Spleen (tissue), 11 donors: ENCODE measurements at regions not wholly inside any gene's neighbourhood (a gene's known extent, or its start where the extent isn't known, plus 50 kb on each side); places are given as distances from the start of the nearest gene placed in this dataset.

Experiments used
- DNase-seq: peaks from one replicate; pipeline ENCODE4 v3.0.0-alpha.2; 2020
- H3K27ac ChIP-seq, 8 donors: fragments of 200-600 bp; sonication (generic) in 7 of 8; 1 replicate in 4 of 8; 2 replicates in 4 of 8; pipeline versions ENCODE4 v1.5.0 to v1.8.0; 2016 to 2021; ENCODE audit warnings: inconsistent platforms in 4 of 8, mild to moderate bottlenecking in 4 of 8, moderate library complexity in 1 of 8
- H3K27me3 ChIP-seq, 7 donors: fragments of 200-600 bp; sonication (generic) in 6 of 7; replicated peaks in 1 of 7; 1 replicate in 4 of 7; 2 replicates in 3 of 7; pipeline versions ENCODE4 v1.5.0 to v1.8.0; 2016 to 2021; ENCODE audit warnings: inconsistent platforms in 3 of 7, mild to moderate bottlenecking in 1 of 7
- H3K36me3 ChIP-seq, 6 donors: fragments of 200-600 bp; sonication (generic) in 5 of 6; 1 replicate in 4 of 6; 2 replicates in 2 of 6; pipeline versions ENCODE4 v1.5.0 to v1.8.0; 2016 to 2021; ENCODE audit warnings: inconsistent platforms in 2 of 6
- H3K4me1 ChIP-seq, 6 donors: fragments of 200-600 bp; sonication (generic) in 5 of 6; 1 replicate in 3 of 6; 2 replicates in 3 of 6; pipeline versions ENCODE4 v1.5.0 to v1.8.0; 2016 to 2021; ENCODE audit warnings: inconsistent platforms in 3 of 6
- H3K4me3 ChIP-seq, 8 donors: fragments of 200-600 bp; sonication (generic) in 7 of 8; 1 replicate in 4 of 8; 2 replicates in 4 of 8; pipeline versions ENCODE4 v1.5.0 to v1.8.0; 2016 to 2021; ENCODE audit warnings: inconsistent platforms in 4 of 8, mild to moderate bottlenecking in 4 of 8, moderate library complexity in 2 of 8
- H3K9me3 ChIP-seq, 8 donors: fragments of 200-600 bp; sonication (generic) in 7 of 8; 1 replicate in 4 of 8; 2 replicates in 4 of 8; pipeline versions ENCODE4 v1.5.0 to v1.8.0; 2016 to 2021; ENCODE audit warnings: inconsistent platforms in 4 of 8
- POLR2A ChIP-seq, 3 donors: fragments of 450-650 bp; IDR thresholded peaks; one replicate each; pipeline ENCODE4 v1.5.1; 2017; ENCODE audit warnings: antibody characterized with exemption in 3 of 3, mild to moderate bottlenecking in 1 of 3
- POLR2AphosphoS5 ChIP-seq, 3 donors: sonication (generic); formaldehyde crosslinking; IDR thresholded peaks; one replicate each; pipeline ENCODE4 v1.5.1; 2017; ENCODE audit warnings: antibody characterized with exemption in 3 of 3
- WGBS, 5 donors: extraction: QIAGEN DNeasy Blood & Tissue Kit in 3 of 5; methylation state at CpG; one replicate each; pipeline versions ENCODE4 v1.1.5 to v1.1.7; 2013 to 2018; 5-methylcytosine and 5-hydroxymethylcytosine counted together
- intact Hi-C: fragments of 100-400 bp; cut with DNase I; formaldehyde crosslinking; loops from one replicate; pipeline ENCODE4 v1.15.0; 2023; ENCODE audit warnings: low total_unique reads
- TF ChIP-seq, protein P1 (sequence below), 11 experiments: fragments of 200-600 bp in 7 of 11; fragments of 450-650 bp in 4 of 11; sonication (generic) in 4 of 11; IDR thresholded peaks in 8 of 11; conservative IDR thresholded peaks in 3 of 11; 1 replicate in 7 of 11; 2 replicates in 4 of 11; pipeline versions ENCODE4 v1.4.0 to v1.8.0; 2016 to 2021; ENCODE audit warnings: antibody characterized with exemption in 11 of 11, inconsistent platforms in 4 of 11, mild to moderate bottlenecking in 1 of 11
- donor health status: healthy with polysubstance abuse.
- donor health status: DM: no; HTN: no; CAD: no; lungs with moderate emphysema.
- donor health status: DM: no; HTN: no; CAD: no.
- donor health status: Bipolar disorder and iron deficiency.
- donor health status: healthy.
- donor health status: DM: no; HTN: no; CAD: no.
- donor health status: DM: yes; HTN: yes; CAD: no.

DNA sequence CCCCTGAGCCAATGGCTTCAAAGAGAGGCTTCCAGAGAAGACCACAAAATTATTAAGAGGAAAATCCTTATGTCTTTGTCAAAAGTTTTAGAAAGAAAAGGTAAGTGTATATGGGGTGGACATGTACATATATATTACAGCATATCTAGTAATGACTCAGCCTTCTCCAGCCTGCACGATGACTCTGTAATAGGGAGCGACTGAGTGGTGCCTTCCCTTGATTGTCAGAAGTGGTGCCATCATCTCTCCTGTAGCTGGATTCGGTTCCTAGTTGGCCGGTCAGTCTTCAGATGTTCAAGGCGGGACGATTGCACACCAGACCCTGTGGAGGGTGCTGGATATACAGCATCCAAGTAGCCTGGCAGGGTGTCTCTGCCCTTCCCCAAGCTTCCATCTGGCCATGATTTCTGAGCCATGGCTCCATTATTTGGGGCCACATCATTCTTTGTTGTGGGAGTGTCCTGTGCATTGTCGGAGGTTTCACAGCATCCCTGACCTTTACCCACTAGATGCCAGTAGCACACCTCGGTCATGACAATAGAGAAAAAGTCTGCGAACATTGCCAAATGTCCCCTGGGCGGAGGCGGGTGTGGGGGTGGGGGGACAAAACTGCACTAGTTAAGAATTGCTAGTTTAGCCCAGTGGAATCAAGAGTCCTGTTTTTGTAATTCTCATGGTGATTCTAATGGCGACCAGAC lies 206.2 kb upstream of the KAZN start:
- Histone ChIP-seq H3K4me1 (no peaks in the 10 kb centered on the region), H3K27me3 (peaks cover 0 to 30% (median 0%) of the 10 kb centered on the region in 7 donors), H3K4me3 (no peak overlapping the region), H3K9me3 (peaks cover 0 to 9% (median 0%) of the 10 kb centered on the region in 8 donors), H3K36me3 (no peaks in the 10 kb centered on the region), H3K27ac (no peak overlapping the region)
- TF ChIP-seq POLR2AphosphoS5 (IDR thresholded peaks at IDR 0.05), result no peak
- no peak for TF ChIP-seq POLR2A (IDR thresholded peaks at IDR 0.05)
- TF ChIP-seq, protein P1, sequence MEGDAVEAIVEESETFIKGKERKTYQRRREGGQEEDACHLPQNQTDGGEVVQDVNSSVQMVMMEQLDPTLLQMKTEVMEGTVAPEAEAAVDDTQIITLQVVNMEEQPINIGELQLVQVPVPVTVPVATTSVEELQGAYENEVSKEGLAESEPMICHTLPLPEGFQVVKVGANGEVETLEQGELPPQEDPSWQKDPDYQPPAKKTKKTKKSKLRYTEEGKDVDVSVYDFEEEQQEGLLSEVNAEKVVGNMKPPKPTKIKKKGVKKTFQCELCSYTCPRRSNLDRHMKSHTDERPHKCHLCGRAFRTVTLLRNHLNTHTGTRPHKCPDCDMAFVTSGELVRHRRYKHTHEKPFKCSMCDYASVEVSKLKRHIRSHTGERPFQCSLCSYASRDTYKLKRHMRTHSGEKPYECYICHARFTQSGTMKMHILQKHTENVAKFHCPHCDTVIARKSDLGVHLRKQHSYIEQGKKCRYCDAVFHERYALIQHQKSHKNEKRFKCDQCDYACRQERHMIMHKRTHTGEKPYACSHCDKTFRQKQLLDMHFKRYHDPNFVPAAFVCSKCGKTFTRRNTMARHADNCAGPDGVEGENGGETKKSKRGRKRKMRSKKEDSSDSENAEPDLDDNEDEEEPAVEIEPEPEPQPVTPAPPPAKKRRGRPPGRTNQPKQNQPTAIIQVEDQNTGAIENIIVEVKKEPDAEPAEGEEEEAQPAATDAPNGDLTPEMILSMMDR (IDR thresholded peaks at IDR 0.05 in 8 of 11, conservative IDR thresholded peaks at IDR 0.05 in 3 of 11), result no peak
- intact Hi-C loops, result no loop called here
- 70 to 81% (median 77%) methylated on average over 12 of the region's 12 CpGs for WGBS, 5 donors
- no peak for DNase-seq

DNA sequence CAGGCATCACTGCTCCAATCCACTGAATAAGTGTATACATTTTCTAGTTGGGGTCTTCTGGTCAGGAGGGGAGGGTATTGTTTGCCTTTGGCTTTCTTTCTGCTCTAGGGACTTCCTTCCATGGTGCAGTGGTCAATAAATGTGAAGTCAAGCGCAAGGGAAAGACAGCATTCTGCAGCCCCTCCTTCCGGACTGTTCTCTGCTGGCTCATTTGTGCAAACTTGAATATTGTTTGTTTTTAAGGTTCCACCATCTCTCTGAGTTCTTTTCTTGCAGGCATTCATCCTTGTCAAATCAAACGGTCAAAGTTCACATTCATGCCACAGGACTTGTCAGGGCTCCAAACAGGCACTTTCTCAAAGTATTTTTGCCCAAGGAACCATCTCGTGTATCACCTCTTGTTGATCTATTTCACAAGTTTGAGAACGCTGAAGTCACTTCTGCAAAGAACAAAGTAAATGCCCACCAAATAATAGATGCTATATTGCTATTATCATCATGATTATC lies 205.6 kb upstream of the KAZN start:
- H3K27ac ChIP-seq, result no peak overlapping the region
- DNase-seq, result no peak
- H3K4me3 ChIP-seq, result no peak overlapping the region
- 77 to 80% (median 78%) methylated on average over 5 of the region's 5 CpGs for WGBS, 5 donors
- no peak for TF ChIP-seq POLR2A (IDR thresholded peaks at IDR 0.05)
- TF ChIP-seq, protein P1 (IDR thresholded peaks at IDR 0.05 in 8 of 11, conservative IDR thresholded peaks at IDR 0.05 in 3 of 11), result no peak
- TF ChIP-seq POLR2AphosphoS5 (IDR thresholded peaks at IDR 0.05), result no peak
- peaks cover 0 to 7% (median 0%) of the 10 kb centered on the region in 8 donors for H3K9me3 ChIP-seq
- H3K27me3 ChIP-seq, result peaks cover 0 to 30% (median 0%) of the 10 kb centered on the region in 7 donors
- no peaks in the 10 kb centered on the region for H3K4me1 ChIP-seq
- H3K36me3 ChIP-seq, result no peaks in the 10 kb centered on the region
- intact Hi-C loops, result no loop called here

DNA sequence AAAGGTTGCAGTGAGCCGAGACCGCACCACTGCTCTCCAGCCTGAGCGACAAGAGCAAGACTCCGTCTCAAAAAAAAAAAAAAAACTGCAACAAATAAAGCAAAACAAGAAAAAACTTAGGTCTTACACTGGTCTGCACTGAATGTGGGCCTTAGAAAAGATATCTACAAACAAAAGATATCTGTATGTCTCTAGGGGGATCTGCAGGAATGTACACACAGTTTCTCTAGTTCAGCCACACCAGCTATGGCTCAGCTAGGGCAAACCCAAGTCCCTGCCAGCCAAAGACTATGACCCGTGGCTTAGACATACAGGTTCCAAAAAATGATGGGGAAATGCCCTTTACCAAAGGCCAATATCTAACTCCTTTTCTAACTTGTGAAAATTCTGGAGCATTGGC lies 202.4 kb upstream of the KAZN start:
- Histone ChIP-seq H3K9me3 (no peaks in the 10 kb centered on the region), H3K27me3 (peaks cover 0 to 56% (median 0%) of the 10 kb centered on the region in 7 donors), H3K4me3 (no peak overlapping the region), H3K27ac (no peak overlapping the region), H3K4me1 (no peaks in the 10 kb centered on the region), H3K36me3 (no peaks in the 10 kb centered on the region)
- no peak for DNase-seq
- 81 to 94% (median 90%) methylated on average over 5 of the region's 5 CpGs for WGBS, 5 donors
- intact Hi-C loops, result no loop called here
- no peak for TF ChIP-seq POLR2A (IDR thresholded peaks at IDR 0.05)
- TF ChIP-seq, protein P1 (IDR thresholded peaks at IDR 0.05 in 8 of 11, conservative IDR thresholded peaks at IDR 0.05 in 3 of 11), result no peak
- TF ChIP-seq POLR2AphosphoS5 (IDR thresholded peaks at IDR 0.05), result no peak

DNA sequence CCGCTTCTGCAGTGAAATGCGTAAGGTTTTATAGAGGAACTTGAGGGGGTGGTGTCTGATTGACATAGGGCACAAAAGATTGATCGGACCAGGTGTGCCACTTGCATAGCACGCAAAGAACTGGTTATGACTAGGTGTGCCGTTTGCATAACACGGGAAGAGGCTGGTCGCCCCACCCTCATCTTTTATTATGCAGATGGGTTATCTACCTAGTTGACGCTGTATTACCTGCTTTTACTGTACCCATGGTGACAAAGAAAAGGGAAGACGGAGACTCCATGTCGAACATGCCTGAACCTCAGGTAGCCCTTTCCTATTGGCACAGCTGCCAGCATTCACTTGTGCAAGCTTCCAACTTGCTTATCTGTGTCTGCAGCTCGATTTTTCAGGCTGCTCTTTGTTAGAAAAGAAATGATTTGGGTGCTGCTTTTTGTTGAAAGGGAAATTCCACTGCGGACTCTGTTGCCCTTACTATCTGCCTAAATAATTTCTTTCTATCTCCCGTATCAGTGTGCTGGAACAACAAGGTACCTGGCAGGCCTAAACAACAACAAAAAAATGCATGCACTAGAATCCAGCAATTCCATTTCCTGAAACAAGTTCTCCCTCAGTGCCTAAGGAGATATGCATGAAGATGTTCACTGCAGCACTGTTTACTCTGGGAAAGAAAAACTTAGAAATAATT lies 194.4 kb upstream of the KAZN start:
- Histone ChIP-seq H3K4me3 (no peak overlapping the region), H3K9me3 (no peaks in the 10 kb centered on the region), H3K27me3 (peaks cover 0 to 18% (median 7%) of the 10 kb centered on the region in 7 donors), H3K27ac (no peak overlapping the region), H3K36me3 (no peaks in the 10 kb centered on the region), H3K4me1 (no peaks in the 10 kb centered on the region)
- no peak for DNase-seq
- WGBS, 5 donors, result 84 to 89% (median 88%) methylated on average over 13 of the region's 13 CpGs
- intact Hi-C loops, result no loop called here
- no peak for TF ChIP-seq POLR2A (IDR thresholded peaks at IDR 0.05)
- TF ChIP-seq, protein P1 (IDR thresholded peaks at IDR 0.05 in 8 of 11, conservative IDR thresholded peaks at IDR 0.05 in 3 of 11), result no peak
- TF ChIP-seq POLR2AphosphoS5 (IDR thresholded peaks at IDR 0.05), result no peak
